ENCODE measurements at regions not wholly inside any gene's neighbourhood (a gene's known extent, or its start where the extent isn't known, plus 50 kb on each side); places are given as distances from the start of the nearest gene placed in this dataset.
A peak's percentile ranks its signal among the peaks of the same experiment; 100 is the strongest.

DNA sequence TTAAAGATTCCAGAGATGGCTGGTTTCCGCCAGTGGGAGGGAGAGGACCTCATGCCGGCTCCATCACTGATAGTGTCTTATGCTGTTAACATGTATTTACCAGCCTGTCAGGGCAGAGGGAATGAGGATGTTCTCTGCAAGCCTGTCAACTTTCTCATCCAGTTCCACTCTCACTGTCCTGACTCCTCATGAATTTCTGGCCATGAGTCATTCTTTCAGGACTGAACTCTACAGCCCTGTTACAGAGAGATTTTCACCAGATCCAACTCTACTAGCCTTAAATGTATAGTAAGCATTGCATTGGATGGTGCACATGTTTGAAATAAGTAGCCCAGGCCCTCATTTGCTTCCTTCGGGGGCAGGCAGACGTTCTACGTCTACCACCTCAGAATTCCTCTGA, 387.7 kb downstream of the TMEM135 start:
- DNase-seq (ENCODE audit: low spot score), result peak; percentile 25

DNA sequence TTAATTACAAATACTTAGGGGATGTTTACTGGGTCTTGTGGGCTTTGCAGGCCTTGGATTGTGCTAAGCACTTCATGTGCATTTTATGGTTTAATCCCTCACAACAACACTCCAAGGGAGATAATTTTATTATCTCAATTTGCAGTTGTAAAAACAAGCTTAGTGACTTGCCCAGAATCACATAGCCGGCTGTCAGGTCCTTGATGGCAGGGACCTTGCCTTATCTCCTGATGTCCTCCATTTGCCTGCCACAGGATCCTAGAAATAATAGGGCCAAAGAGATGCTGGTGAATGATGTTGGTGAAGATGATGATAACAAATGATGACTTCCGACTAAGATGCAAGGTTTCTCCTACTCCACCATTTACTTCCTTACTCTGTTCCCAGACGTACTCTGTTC, 385.4 kb downstream of the TMEM135 start:
- no peak for DNase-seq (ENCODE audit: low spot score)

DNA sequence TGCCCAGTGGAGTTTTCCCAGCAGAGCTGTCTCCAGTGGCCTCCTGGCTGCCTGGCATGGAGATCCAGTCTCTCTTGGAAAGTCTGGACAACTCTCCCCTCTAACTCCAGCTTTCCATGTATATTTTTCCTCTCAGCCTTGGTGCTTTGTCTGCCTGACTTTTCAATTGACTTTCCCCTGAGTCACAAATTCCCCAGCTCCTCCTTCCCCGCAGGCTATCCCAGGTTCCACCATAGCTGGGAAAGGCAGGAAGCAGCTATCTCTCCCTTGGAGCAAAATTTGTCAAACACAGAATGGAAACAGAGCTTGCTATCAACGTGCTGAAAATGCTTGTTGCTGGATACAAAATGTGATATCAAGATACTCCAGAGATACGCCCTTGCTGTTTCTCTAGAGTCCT, 384.8 kb downstream of the TMEM135 start:
- no peak for DNase-seq (ENCODE audit: low spot score)

DNA sequence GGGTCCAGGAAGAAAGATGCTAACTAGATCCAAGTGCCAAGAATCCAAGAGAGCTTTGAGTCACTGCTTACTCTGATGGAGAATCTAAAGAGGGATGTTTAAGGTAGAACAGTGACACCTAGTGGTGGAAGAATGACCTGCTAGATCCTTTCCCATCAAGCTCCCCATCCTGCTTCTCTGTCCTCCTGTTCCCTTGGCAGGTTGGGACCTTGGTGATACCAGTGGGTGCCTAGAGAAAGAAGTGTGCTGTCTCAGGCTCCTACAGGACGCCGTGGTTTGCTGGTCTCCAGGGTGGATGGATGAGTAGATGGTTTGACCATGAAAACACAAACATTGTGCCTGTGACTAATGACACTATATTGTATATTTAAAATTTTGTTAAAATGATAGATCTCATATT, 383.7 kb downstream of the TMEM135 start:
- peak; percentile 79 for DNase-seq (ENCODE audit: low spot score)

DNA sequence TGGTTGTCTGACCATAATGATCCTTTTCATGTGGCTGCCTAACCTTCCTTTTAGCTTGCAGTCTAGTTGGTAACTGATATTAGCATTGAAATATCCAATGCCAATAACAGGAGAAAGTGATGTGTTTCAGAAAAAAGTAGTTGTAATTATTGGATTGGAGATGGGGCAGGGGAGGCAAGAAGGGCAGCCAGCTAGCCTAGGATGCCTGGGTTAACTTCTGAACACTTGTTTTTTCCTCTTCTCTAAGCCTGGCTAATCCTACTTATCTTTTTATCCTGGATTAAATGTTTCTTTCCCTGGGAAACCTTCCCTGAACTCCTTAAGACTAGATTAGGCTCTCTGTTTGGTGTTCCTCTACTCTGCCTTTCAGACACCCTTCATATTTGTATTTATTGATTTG, 380.2 kb downstream of the TMEM135 start:
- DNase-seq (ENCODE audit: low spot score), result no peak

DNA sequence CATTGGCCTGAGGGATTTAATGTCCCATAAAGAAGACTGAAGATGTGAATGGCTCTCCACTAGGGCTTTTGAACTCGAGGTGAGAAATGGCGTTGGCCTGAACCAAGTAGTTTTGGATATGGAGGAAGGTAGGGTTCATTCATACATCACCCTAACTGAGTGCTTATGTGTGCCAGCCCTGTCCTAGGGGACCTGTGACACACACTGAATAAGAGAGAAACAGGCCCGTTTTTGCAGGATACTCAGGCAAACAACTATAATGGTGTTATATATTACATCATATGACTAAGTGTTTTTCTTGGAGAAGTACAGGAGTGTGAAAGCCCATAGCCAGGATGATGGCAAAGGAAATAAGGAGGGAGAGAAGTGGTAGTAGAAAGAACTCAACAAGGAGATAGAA, 368.1 kb downstream of the TMEM135 start:
- DNase-seq (ENCODE audit: low spot score), result peak; percentile 24

DNA sequence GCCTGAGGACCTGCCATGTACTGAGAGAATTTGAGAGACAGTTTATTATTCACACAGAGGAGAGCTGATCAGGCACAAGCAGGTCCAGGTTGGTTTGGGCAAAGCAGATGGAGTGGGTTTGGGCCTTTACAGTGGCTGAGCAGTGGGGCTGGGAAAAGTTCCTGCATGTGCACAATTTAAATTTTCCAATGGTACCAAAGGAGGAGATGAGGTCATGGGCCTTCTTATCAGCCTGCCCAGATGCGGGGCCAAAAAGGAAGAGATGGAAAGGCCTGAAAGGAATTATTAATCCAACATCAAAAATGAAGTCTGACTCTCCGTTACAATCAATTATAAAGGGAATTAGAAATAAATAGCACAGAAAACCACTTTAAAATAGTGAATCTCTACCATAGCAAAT, 367.6 kb downstream of the TMEM135 start:
- no peak for DNase-seq (ENCODE audit: low spot score)

DNA sequence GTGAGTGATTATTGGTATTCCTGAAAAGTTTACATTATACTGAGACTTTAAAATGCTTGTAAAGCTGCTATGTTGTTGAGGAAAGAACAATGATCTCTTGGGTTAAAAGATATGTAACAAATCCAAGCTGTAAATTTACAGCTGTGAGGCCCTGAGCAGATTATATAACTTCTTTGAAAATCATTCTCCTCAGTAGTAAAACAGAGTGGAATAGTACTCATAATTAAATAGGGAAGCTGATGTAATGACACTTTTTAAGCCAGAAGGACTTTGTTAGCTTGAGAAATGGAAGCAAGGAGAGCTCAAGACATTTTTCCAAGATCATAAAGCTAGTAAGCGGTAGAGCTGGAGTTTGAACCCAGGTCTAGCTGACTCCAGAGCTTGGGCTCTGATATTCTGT, 363.9 kb downstream of the TMEM135 start:
- no peak for DNase-seq (ENCODE audit: low spot score)

DNA sequence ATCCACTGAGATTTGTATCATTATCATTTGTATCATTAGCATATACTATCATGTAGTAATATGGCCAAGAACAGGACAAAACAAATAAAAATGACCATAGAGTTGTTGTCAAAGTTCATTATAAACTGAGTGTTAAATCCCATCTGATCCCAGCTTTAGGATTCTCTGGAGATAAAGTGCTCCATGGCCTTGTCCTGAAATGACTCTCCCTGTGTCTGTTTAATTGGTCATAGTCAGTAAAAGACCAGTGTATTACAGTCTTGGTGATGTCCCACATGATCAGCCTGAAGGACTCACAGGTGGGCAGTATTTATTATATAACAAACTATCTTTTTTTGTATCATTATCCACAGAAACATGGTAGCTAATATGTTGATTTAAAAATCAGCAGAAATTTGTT, 361.6 kb downstream of the TMEM135 start:
- DNase-seq (ENCODE audit: low spot score), result no peak

DNA sequence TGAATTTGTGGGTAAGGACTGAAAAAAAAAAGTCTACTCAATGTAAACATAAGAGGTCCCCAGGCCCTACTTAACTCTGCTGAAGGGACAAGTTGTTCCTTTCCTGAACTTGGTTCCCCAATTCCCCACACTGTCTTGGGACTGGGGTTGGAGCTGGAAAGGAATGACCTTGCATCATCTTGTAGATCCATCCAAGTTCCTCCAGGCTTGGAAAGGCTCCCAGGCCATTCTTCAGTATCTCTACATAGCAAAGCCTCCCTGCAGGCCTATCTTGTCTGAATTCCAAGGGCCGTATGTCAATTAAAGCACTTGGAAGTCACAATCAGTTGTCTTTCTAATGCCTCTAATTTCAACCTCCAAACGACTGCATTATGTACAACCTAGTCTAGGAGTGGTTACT, 361.2 kb downstream of the TMEM135 start:
- peak; percentile 65 for DNase-seq (ENCODE audit: low spot score)

DNA sequence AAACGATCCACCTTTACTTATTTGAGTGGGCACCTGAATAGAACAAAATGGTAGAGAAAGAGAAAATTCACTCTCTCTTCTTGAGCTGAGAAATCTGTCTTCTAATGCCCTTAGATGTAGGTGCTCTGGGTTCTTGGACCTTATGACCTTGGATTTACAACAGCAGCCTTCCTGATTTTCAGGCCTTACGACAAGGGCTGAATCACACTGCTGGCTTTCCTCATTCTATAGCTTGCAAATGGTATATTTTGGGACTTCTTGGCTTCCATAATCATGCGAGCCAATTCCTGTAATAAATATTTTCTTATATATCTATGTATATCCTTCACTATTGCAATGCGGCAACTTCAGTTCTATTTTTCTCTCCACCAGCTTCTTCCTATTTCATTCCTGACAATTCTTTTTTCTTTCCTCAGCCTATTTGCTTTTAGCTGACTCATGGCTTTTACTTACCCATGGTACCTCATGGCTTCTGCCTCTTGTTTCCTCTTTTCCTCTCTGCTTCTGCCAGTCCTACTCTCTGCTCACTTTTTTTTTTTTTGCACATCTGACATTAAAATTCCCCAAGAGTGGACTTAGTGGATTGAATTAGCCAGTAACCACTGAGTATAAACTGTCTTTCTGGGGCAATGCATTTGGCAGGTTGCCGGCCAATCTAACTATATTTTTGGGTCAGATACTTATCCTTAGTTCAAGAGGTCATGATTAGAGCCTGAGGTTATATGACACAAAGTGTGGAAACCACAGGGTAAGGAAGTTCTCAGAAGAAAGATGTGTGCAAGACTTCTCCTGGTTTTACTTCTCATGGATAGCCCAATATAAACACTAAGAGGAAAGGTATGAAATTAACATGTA, 359.5 kb downstream of the TMEM135 start:
- DNase-seq (ENCODE audit: low spot score), result no peak

DNA sequence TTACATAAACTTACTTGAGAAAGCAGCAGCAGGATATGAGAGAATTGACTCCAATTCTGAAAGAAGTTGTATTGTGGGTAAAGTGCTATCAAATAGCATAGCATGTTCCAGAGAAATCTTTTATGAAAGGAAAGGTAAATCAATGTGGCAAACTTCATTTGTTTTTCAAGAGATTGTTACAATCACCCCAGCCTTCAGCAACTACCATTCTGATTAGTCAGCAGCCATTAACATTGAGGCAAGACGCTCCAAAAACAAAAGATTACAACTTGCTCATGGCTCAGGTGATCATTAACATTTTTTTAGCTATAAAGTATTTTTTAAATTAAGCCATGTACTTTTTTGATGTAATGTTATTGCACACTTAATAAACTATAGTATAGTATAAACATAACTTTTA, 357.2 kb downstream of the TMEM135 start:
- no peak for DNase-seq (ENCODE audit: low spot score)

DNA sequence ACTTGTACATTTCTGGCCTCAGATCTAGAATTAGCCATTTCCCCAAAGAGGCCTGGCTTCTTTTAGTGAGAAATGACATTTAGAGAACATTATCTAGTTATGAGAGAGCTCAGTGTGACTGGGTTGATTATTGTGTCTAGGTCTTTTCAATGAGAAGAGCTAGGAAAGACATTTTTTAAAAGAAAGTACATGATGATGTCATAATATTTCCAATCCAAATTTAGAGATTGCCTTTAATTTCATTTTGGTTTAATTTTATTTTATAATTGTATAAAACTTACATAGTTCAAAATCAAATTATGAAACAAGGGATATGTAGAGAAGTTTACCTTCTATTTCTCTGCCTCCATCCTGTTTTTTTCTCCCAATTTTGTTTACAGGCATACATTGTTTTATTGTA, 354.9 kb downstream of the TMEM135 start:
- no peak for DNase-seq (ENCODE audit: low spot score)

DNA sequence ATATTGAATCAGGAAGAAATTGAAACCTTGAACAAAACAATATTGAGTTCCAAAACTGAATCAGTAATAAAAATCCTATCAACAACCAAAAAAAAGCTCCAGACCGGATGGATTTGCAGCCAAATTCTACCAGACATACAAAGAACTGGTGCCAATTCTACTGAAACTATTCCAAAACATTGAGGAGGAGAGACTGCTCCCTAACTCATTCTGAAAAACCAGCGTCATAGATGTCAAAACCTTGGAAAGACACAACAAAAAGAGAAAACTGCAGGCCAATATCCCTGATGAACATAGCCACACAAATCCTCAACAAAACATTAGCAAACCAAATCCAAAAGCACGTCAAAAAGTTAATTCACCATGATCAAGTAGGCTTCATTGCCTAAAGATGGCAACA, 353.8 kb downstream of the TMEM135 start:
- DNase-seq (ENCODE audit: low spot score), result no peak

DNA sequence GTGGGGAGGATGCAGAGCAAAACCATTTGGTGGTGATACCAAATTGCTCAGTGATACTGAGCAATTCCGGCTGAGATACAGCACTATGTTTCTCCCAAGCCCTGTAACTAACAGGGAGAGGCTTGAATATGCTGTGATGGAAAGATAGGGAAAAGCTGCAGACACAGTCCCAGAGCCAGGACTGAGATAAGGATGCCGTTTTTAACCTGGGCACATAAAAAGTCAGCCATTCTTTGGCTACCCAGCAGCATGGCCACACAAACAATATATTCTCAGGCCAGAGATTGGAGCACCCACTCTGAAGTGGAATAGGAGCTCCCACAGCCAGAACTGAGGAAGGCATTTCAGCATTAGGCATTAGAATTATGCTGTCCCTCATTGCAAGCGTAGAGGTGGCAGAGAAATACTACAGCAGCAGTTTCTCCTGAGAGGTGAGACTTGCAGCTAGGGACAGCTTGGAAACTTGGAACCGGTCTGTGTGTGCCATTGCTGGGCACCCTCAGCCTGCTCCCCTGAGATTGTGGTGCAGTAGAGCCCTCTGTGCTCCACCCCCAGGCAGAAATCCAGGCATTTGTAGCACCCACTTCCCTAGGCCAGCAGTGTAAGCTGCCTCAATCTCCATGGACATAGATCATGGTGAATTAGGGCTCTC, 346.5 kb downstream of the TMEM135 start:
- no peak for DNase-seq (ENCODE audit: low spot score)

DNA sequence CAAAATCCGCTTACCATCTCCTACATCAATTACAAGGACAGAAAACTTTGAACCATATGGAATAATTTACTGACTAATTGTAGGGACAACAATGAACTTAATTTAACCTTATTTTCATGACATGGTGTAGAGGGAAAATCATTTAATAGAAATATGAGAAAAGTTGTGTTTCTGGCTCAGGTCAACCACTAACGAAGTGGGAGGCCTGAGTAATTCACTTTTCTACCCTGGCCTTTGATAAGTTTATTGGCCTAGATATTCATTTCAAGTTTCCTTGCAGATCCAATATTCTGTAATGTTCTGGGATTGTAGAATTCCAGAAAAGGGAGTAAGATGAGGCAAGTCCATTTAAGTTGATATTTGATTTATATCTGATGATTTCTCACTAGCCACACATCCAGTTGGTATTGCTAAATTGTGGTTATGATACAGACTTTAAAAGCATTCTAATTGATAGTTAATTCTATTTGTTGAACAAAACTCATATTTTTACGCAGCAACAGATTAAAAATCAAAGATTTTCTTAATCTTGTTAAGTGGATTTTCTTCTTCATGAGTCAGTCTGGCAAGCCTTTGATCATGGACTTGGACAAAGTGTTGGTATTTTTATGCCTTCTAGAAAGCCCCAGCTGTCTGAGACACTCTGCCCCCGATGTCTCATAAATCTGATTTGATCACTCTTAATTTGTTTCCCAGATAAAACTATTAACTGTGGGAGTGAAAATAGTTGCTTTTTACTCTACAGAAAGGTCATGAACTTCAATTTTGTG, 336.5 kb downstream of the TMEM135 start:
- no peak for DNase-seq (ENCODE audit: low spot score)
